H1 (cell line): ENCODE measurements at regions not wholly inside any gene's neighbourhood (a gene's known extent, or its start where the extent isn't known, plus 50 kb on each side); places are given as distances from the start of the nearest gene placed in this dataset.

ENCODE experiments used
- CTCF ChIA-PET: fragments of 300-600 bp; sonication (Branson Sonifier 250); formaldehyde crosslinking; loops from one replicate; lab custom pipeline; 2021; ENCODE audit not compliant: partially characterized antibody; lab: Charles Lee
- POLR2A ChIA-PET: fragments of 300-600 bp; sonication (Branson Sonifier 250); formaldehyde crosslinking; loops from one replicate; lab custom pipeline; 2021; ENCODE audit warnings: inconsistent platforms; ENCODE audit not compliant: partially characterized antibody; lab: Charles Lee
- DNase-seq, 2 experiments: peaks; one replicate each; pipeline versions ENCODE4 v3.0.0 to v3.0.0-alpha.2; 2010 to 2022; ENCODE audit warnings: low spot score in 2 of 2, low read depth in 1 of 2, mixed read lengths in 1 of 2
- FAIRE-seq: peaks from 2 replicates; lab custom pipeline; 2011; peaks lifted over from hg19 to GRCh38; lab: Jason Lieb, UNC
- H2AFZ ChIP-seq: 2 replicates; pipeline ENCODE4 v1.8.1; 2012; ENCODE audit warnings: low read length, inconsistent platforms
- H2AK5ac ChIP-seq: 2 replicates; pipeline ENCODE4 v1.6.1; 2013; ENCODE audit warnings: low read depth, low read length
- H2BK120ac ChIP-seq: replicated peaks from 2 replicates; pipeline ENCODE3; 2013; ENCODE audit warnings: low read depth, low read length, inconsistent platforms
- H2BK12ac ChIP-seq: 2 replicates; pipeline ENCODE4 v1.6.1; 2013; ENCODE audit warnings: low read depth, low read length
- H2BK15ac ChIP-seq: 2 replicates; pipeline ENCODE4 v1.6.1; 2013; ENCODE audit warnings: low read length
- H2BK20ac ChIP-seq: 2 replicates; pipeline ENCODE4 v1.6.1; 2013; ENCODE audit warnings: low read length
- H2BK5ac ChIP-seq: 2 replicates; pipeline ENCODE4 v1.6.1; 2013; ENCODE audit warnings: low read depth, low read length
- H3K14ac ChIP-seq: 2 replicates; pipeline ENCODE4 v1.6.1; 2013; ENCODE audit warnings: inconsistent platforms; ENCODE audit not compliant: insufficient read length
- H3K18ac ChIP-seq: 2 replicates; pipeline ENCODE4 v1.6.1; 2013; ENCODE audit warnings: low read length; ENCODE audit errors: extremely low read depth
- H3K23ac ChIP-seq: 2 replicates; pipeline ENCODE4 v1.6.1; 2013; ENCODE audit warnings: inconsistent platforms; ENCODE audit not compliant: insufficient read length
- H3K23me2 ChIP-seq: 2 replicates; pipeline ENCODE4 v1.6.1; 2013; ENCODE audit warnings: low read depth, low read length
- H3K27ac ChIP-seq: 2 replicates; pipeline ENCODE4 v1.6.1; 2011; ENCODE audit warnings: low read depth, low read length, inconsistent platforms
- H3K27me3 ChIP-seq, 4 experiments: replicated peaks in 1 of 4; 1 replicate in 1 of 4; 2 replicates in 3 of 4; pipeline versions ENCODE4 v1.6.1 to v1.8.1; 2011 to 2013; ENCODE audit warnings: low read length in 3 of 4, mild to moderate bottlenecking in 3 of 4, inconsistent platforms in 2 of 4, mixed read lengths in 2 of 4, moderate library complexity in 1 of 4; ENCODE audit not compliant: control insufficient read depth in 3 of 4, insufficient read depth in 3 of 4; ENCODE audit errors: extremely low read depth in 1 of 4
- H3K36me3 ChIP-seq, 4 experiments: 2 replicates each; pipeline versions ENCODE4 v1.6.1 to v1.8.1; 2011 to 2013; ENCODE audit warnings: mild to moderate bottlenecking in 4 of 4, low read length in 3 of 4, moderate library complexity in 2 of 4, control low read depth in 1 of 4, inconsistent platforms in 1 of 4; ENCODE audit not compliant: insufficient read depth in 4 of 4, control insufficient read depth in 2 of 4
- H3K4ac ChIP-seq: replicated peaks from 2 replicates; pipeline ENCODE3; 2013; ENCODE audit warnings: low read length, low read depth, mixed read lengths, inconsistent platforms; ENCODE audit not compliant: insufficient read length
- H3K4me1 ChIP-seq, 4 experiments: replicated peaks in 1 of 4; 1 replicate in 1 of 4; 2 replicates in 3 of 4; pipeline versions ENCODE4 v1.6.1 to v1.8.1; 2011 to 2013; ENCODE audit warnings: low read length in 3 of 4, inconsistent platforms in 2 of 4, mixed read lengths in 1 of 4; ENCODE audit not compliant: insufficient read depth in 4 of 4, control insufficient read depth in 3 of 4
- H3K4me2 ChIP-seq, 2 experiments: 2 replicates each; pipeline versions ENCODE4 v1.6.1 to v1.8.1; 2011 to 2013; ENCODE audit warnings: low read depth in 2 of 2, low read length in 2 of 2, control low read depth in 1 of 2, inconsistent platforms in 1 of 2, mild to moderate bottlenecking in 1 of 2; ENCODE audit not compliant: insufficient read depth in 1 of 2
- H3K4me3 ChIP-seq, 4 experiments: fragments of 200-600, 300-600 bp in 1 of 4; sonication (generic), shearing (Covaris generic), sonication (Bioruptor Twin) in 1 of 4; 2 replicates each; pipeline versions ENCODE4 v1.5.1 to v1.8.1; 2011 to 2016; ENCODE audit warnings: low read length in 4 of 4, low read depth in 3 of 4, control low read depth in 2 of 4, inconsistent platforms in 2 of 4, mild to moderate bottlenecking in 2 of 4, mixed read lengths in 1 of 4, moderate library complexity in 1 of 4; ENCODE audit not compliant: insufficient read depth in 2 of 4; ENCODE audit errors: extremely low read depth in 1 of 4
- H3K56ac ChIP-seq: replicated peaks from 2 replicates; pipeline ENCODE3; 2013; ENCODE audit warnings: low read depth, mild to moderate bottlenecking, mixed read lengths, low read length, inconsistent platforms; ENCODE audit not compliant: insufficient read length
- H3K79me1 ChIP-seq: 2 replicates; pipeline ENCODE4 v1.6.1; 2013; ENCODE audit warnings: low read depth, low read length, control low read depth
- H3K79me2 ChIP-seq, 2 experiments: 2 replicates each; pipeline versions ENCODE4 v1.6.1 to v1.8.1; 2012 to 2013; ENCODE audit warnings: low read length in 2 of 2, mild to moderate bottlenecking in 2 of 2, inconsistent platforms in 1 of 2; ENCODE audit not compliant: insufficient read depth in 2 of 2, control insufficient read depth in 1 of 2
- H3K9ac ChIP-seq, 4 experiments: replicated peaks in 1 of 4; 1 replicate in 1 of 4; 2 replicates in 3 of 4; pipeline versions ENCODE4 v1.6.1 to v1.8.1; 2011 to 2013; ENCODE audit warnings: low read depth in 3 of 4, low read length in 3 of 4, control low read depth in 2 of 4, mild to moderate bottlenecking in 2 of 4, moderate library complexity in 2 of 4, inconsistent platforms in 1 of 4; ENCODE audit errors: extremely low read depth in 1 of 4
- H3K9me3 ChIP-seq, 2 experiments: 2 replicates each; pipeline versions ENCODE4 v1.6.1 to v1.8.1; 2012 to 2013; ENCODE audit warnings: mild to moderate bottlenecking in 2 of 2, moderate library complexity in 2 of 2, control low read depth in 1 of 2, inconsistent platforms in 1 of 2, low read depth in 1 of 2, low read length in 1 of 2, mixed read lengths in 1 of 2; ENCODE audit not compliant: insufficient read depth in 2 of 2
- H4K20me1 ChIP-seq, 2 experiments: replicated peaks in 1 of 2; 2 replicates each; pipeline versions ENCODE3 to v1.8.1; 2011 to 2013; ENCODE audit warnings: inconsistent platforms in 2 of 2, low read length in 2 of 2, mild to moderate bottlenecking in 1 of 2; ENCODE audit not compliant: insufficient read depth in 2 of 2, control insufficient read depth in 1 of 2
- H4K5ac ChIP-seq: 2 replicates; pipeline ENCODE4 v1.6.1; 2013; ENCODE audit warnings: low read length, low read depth, mixed read lengths, inconsistent platforms; ENCODE audit not compliant: insufficient read length
- H4K8ac ChIP-seq: 2 replicates; pipeline ENCODE4 v1.8.0; 2013; ENCODE audit warnings: mild to moderate bottlenecking, moderate library complexity, low read length, inconsistent platforms; ENCODE audit not compliant: insufficient read depth; ENCODE audit errors: extremely low read depth
- H4K91ac ChIP-seq: replicated peaks from 2 replicates; pipeline ENCODE3; 2013; ENCODE audit warnings: low read length, mixed read lengths, inconsistent platforms; ENCODE audit not compliant: insufficient read length
- EGR1 ChIP-seq: IDR thresholded peaks from 2 replicates; pipeline ENCODE4 v1.6.1; 2011; ENCODE audit warnings: low read depth, low read length, borderline replicate concordance
- JUN ChIP-seq: IDR thresholded peaks from 2 replicates; pipeline ENCODE4 v1.6.1; 2011; ENCODE audit warnings: low read depth, mild to moderate bottlenecking, improper control_type of control experiment, low read length
- KDM5A ChIP-seq: fragments of 200-600 bp; IDR thresholded peaks from 2 replicates; pipeline ENCODE4 v1.7.1; 2012; ENCODE audit warnings: mild to moderate bottlenecking, low read length, inconsistent platforms, mixed read lengths
- SIRT6 ChIP-seq: IDR thresholded peaks from one replicate; pipeline ENCODE4 v1.7.1; 2012; ENCODE audit warnings: low read length, inconsistent platforms
- WGBS, 2 experiments: shearing (Covaris generic) in 1 of 2; methylation state at CpG; one replicate each; pipeline versions ENCODE4 v1.1.6 to v1.1.7; 2013 to 2015; ENCODE audit warnings: low lambda C conversion rate in 2 of 2, mixed read lengths in 2 of 2, inconsistent platforms in 1 of 2, low coverage in 1 of 2, missing lambda C conversion rate in 1 of 2; ENCODE audit not compliant: insufficient replicate concordance in 2 of 2, insufficient coverage in 1 of 2, insufficient read length in 1 of 2; ENCODE audit errors: extremely low coverage in 1 of 2, missing lambda C conversion rate in 1 of 2; 5-methylcytosine and 5-hydroxymethylcytosine counted together

GRCh38 chr22:48500471-48501230 lies 1327.0 kb downstream of the BRD1 start:
- H3K4me2 ChIP-seq, result no peak overlapping the region
- H3K36me3 ChIP-seq, result no peaks in the 10 kb centered on the region
- no peak overlapping the region for H2BK120ac ChIP-seq
- H3K56ac ChIP-seq, result no peak overlapping the region
- DNase-seq (no peak), FAIRE-seq (no peak)
- H3K23ac ChIP-seq, result no peak overlapping the region
- H3K4ac ChIP-seq, result no peak overlapping the region
- H4K91ac ChIP-seq, result no peak overlapping the region
- H4K5ac ChIP-seq, result no peak overlapping the region
- H3K27ac ChIP-seq, result no peak overlapping the region
- H2BK12ac ChIP-seq, result 0 out of 2 replicates have a peak overlapping the region, but pooled peaks have one; percentile 43
- no peaks in the 10 kb centered on the region for H3K23me2 ChIP-seq
- H3K4me3 ChIP-seq, result no peak overlapping the region
- H4K20me1 ChIP-seq, result peaks cover 21 to 23% of the 10 kb centered on the region in 2 experiments
- no peak overlapping the region; the same call in 1 of the 2 replicates for H2BK15ac ChIP-seq
- H3K9ac ChIP-seq, result 0 out of 7 replicates have a peak overlapping the region, but pooled peaks of 1 of the 4 experiments have one; percentile 30
- H3K27me3 ChIP-seq, result no peaks in the 10 kb centered on the region
- peaks cover 0 to 32% (median 17%) of the 10 kb centered on the region in 4 experiments; a peak in 4 of 7 replicates for H3K4me1 ChIP-seq
- no peak overlapping the region for H2BK20ac ChIP-seq
- peaks cover 34% of the 10 kb centered on the region for H3K79me1 ChIP-seq
- H2AK5ac ChIP-seq, result peak overlapping the region; percentile 26; the same call in 1 of the 2 replicates
- H2AFZ ChIP-seq, result no peak overlapping the region
- H3K18ac ChIP-seq, result peak overlapping the region; percentile 71; the same call in 1 of the 2 replicates
- no peak overlapping the region for H3K14ac ChIP-seq
- 0 out of 2 replicates have a peak overlapping the region, but pooled peaks have one; percentile 16 for H4K8ac ChIP-seq
- CTCF ChIA-PET, result interaction anchor here (0.7 to 1.0 kb wide), 2 partner anchors 9 to 150 kb away, joined by 3 to 4 read pairs; no protein-coding TSS in a partner anchor
- H2BK5ac ChIP-seq, result peak overlapping the region; percentile 75; the same call in 1 of the 2 replicates
- POLR2A ChIA-PET, result interaction anchor here (1.2 kb wide), 1 partner anchor 13 kb away, joined by 3 read pairs; no protein-coding TSS in a partner anchor
- H3K9me3 ChIP-seq, result no peaks in the 10 kb centered on the region
- WGBS, 2 experiments, result 88% methylated on average over 30 of the region's 31 CpGs; no CpG with 5 or more reads in 1 of the 2 experiments
- peaks cover 0 to 70% of the 10 kb centered on the region in 2 experiments; a peak in 2 of 4 replicates for H3K79me2 ChIP-seq
- no peak for TF ChIP-seq SIRT6
- no peak for TF ChIP-seq KDM5A
- TF ChIP-seq EGR1, result no peak
- no peak for TF ChIP-seq JUN
